ENCODE measurements at regions not wholly inside any gene's neighbourhood (a gene's known extent, or its start where the extent isn't known, plus 50 kb on each side); places are given as distances from the start of the nearest gene placed in this dataset.

DNA sequence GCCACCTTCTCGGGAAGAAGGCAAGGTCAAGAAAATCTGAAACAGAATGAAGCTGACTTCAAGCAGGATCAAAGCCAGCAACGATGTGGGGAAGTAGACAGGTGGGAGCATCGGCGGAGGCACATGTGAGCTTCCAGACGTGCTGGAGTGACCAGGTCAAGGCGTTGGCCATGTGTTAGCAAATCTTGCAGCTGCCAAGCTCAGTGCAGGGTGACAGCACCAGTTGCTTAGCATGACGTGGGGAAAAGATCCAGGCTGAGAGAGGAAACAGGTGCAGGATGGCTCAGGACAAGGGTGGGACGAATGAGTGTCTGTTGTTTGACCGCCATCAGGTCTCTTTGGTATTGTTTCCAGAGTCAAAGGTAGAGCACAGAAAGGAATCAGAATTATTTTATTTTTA is 92.3 kb downstream of the TNFSF13B start:
- Histone ChIP-seq H3K79me2 (ENCODE audit: insufficient read depth, low read length) (no peaks in the 10 kb centered on the region), H3K4me3 (replicated peaks in 1 of 2; ENCODE audit: low read depth in 1 of 2, low read length in 2 of 2) (no peak overlapping the region), H3K27me3 (ENCODE audit: insufficient read depth, low read length) (peaks cover 15% of the 10 kb centered on the region; the same call in 1 of the 2 replicates)

More for the DNA sequence above, 92.3 kb downstream of the TNFSF13B start:
- Histone ChIP-seq H2AFZ (ENCODE audit: low read depth, low read length, poor library complexity, severe bottlenecking) (no peak overlapping the region), H3K4me2 (ENCODE audit: low read length) (no peak overlapping the region), H3K9me2 (ENCODE audit: insufficient read depth) (no peaks in the 10 kb centered on the region), H3K36me3 (ENCODE audit: control insufficient read depth in 1 of 2, insufficient read depth in 2 of 2, low read length in 2 of 2) (no peaks in the 10 kb centered on the region), H4K20me1 (ENCODE audit: insufficient read depth) (no peaks in the 10 kb centered on the region; the same call in 1 of the 2 replicates), H3K4me1 (ENCODE audit: control insufficient read depth in 1 of 2, insufficient read depth in 2 of 2, low read length in 2 of 2) (no peaks in the 10 kb centered on the region), H3K9ac (ENCODE audit: low read length) (no peak overlapping the region), H3K27ac (ENCODE audit: low read depth, low read length) (no peak overlapping the region), H3K9me3 (ENCODE audit: control insufficient read depth in 1 of 2, insufficient read depth in 1 of 2, low read depth in 1 of 2, low read length in 2 of 2) (no peaks in the 10 kb centered on the region)
- CTCF ChIA-PET, result no interaction called here
- TF ChIP-seq RAD21 (IDR thresholded peaks at IDR 0.05; ENCODE audit: low read depth) (no peak), EGR1 (IDR thresholded peaks at IDR 0.05; ENCODE audit: low read depth) (no peak), EZH2 (IDR thresholded peaks at IDR 0.05) (no peak), ZFX (IDR thresholded peaks at IDR 0.05) (no peak), CBX3 (IDR thresholded peaks at IDR 0.05; ENCODE audit: low read depth) (no peak), TCF7L2 (IDR thresholded peaks at IDR 0.05; ENCODE audit: borderline replicate concordance, extremely low read depth, insufficient read depth, insufficient read length) (no peak), POLR2AphosphoS5 (IDR thresholded peaks at IDR 0.05; ENCODE audit: low read depth, low read length) (no peak), ELF1 (IDR thresholded peaks at IDR 0.05; ENCODE audit: borderline replicate concordance, low read depth) (no peak), FOSL1 (IDR thresholded peaks at IDR 0.05; ENCODE audit: low read depth) (no peak), SP1 (IDR thresholded peaks at IDR 0.05; ENCODE audit: low read depth) (no peak), CEBPB (IDR thresholded peaks at IDR 0.05; ENCODE audit: low read depth) (no peak), POLR2A (IDR thresholded peaks at IDR 0.05; ENCODE audit: borderline replicate concordance, extremely low read depth, insufficient read depth, insufficient read length) (no peak), SRF (IDR thresholded peaks at IDR 0.05; ENCODE audit: low read depth) (no peak), JUND (IDR thresholded peaks at IDR 0.05) (no peak)
- TF ChIP-seq, protein P1, sequence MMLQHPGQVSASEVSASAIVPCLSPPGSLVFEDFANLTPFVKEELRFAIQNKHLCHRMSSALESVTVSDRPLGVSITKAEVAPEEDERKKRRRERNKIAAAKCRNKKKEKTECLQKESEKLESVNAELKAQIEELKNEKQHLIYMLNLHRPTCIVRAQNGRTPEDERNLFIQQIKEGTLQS (IDR thresholded peaks at IDR 0.05), result no peak
- TF ChIP-seq, protein P2, sequence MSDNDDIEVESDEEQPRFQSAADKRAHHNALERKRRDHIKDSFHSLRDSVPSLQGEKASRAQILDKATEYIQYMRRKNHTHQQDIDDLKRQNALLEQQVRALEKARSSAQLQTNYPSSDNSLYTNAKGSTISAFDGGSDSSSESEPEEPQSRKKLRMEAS (IDR thresholded peaks at IDR 0.05), result no peak
- TF ChIP-seq, protein P3, sequence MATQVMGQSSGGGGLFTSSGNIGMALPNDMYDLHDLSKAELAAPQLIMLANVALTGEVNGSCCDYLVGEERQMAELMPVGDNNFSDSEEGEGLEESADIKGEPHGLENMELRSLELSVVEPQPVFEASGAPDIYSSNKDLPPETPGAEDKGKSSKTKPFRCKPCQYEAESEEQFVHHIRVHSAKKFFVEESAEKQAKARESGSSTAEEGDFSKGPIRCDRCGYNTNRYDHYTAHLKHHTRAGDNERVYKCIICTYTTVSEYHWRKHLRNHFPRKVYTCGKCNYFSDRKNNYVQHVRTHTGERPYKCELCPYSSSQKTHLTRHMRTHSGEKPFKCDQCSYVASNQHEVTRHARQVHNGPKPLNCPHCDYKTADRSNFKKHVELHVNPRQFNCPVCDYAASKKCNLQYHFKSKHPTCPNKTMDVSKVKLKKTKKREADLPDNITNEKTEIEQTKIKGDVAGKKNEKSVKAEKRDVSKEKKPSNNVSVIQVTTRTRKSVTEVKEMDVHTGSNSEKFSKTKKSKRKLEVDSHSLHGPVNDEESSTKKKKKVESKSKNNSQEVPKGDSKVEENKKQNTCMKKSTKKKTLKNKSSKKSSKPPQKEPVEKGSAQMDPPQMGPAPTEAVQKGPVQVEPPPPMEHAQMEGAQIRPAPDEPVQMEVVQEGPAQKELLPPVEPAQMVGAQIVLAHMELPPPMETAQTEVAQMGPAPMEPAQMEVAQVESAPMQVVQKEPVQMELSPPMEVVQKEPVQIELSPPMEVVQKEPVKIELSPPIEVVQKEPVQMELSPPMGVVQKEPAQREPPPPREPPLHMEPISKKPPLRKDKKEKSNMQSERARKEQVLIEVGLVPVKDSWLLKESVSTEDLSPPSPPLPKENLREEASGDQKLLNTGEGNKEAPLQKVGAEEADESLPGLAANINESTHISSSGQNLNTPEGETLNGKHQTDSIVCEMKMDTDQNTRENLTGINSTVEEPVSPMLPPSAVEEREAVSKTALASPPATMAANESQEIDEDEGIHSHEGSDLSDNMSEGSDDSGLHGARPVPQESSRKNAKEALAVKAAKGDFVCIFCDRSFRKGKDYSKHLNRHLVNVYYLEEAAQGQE (IDR thresholded peaks at IDR 0.05; ENCODE audit: low read depth), result no peak
- RAD21 ChIA-PET (ENCODE audit: low non-redundant PET in 1 of 2, low total read pairs in 2 of 2, uncharacterized antibody in 2 of 2, unreplicated experiment in 2 of 2), result no interaction called here
- BruUV-seq (replicated peaks), result no TSS peak
- ATAC-seq (no peak), DNase-seq (ENCODE audit: low read depth, low spot score) (no peak)
- intact Hi-C loops (cut with micrococcal nuclease), result no loop called here
- POLR2A ChIA-PET, result no interaction called here

Data from HCT116 (cell line).